Endothelial cell of umbilical vein (primary cell): ENCODE measurements at regions not wholly inside any gene's neighbourhood (a gene's known extent, or its start where the extent isn't known, plus 50 kb on each side); places are given as distances from the start of the nearest gene placed in this dataset.
"Not testable (repeated sequence)": the region's sequence is repeated elsewhere in the genome, so short reads cannot be mapped to it uniquely, and the experiment has no call there.

ENCODE experiments used
- BruUV-seq: library from RNA; stranded (reverse); fragments of 400-500 nt; replicated peaks from 2 replicates; lab custom pipeline; 2021; lab: Mats Ljungman, UMichigan
- CTCF ChIA-PET: fragments of 300-600, 350-600 bp; sonication (Branson Sonifier 250); formaldehyde crosslinking; loops from one replicate; lab custom pipeline; 2021; ENCODE audit warnings: antibody characterized with exemption, inconsistent platforms; lab: Charles Lee
- POLR2A ChIA-PET: fragments of 300-600, 350-600 bp; sonication (Branson Sonifier 250); formaldehyde crosslinking; loops from one replicate; lab custom pipeline; 2021; ENCODE audit warnings: antibody characterized with exemption, inconsistent platforms; lab: Charles Lee
- DNase-seq: peaks from one replicate; pipeline ENCODE4 v3.0.0-alpha.2; 2011; ENCODE audit warnings: low read depth, low spot score
- FAIRE-seq: peaks from 2 replicates; lab custom pipeline; 2011; peaks lifted over from hg19 to GRCh38; lab: Jason Lieb, UNC
- H2AFZ ChIP-seq: 2 replicates; pipeline ENCODE4 v1.6.0; 2012; ENCODE audit warnings: low read depth, low read length, control low read depth, inconsistent platforms
- H3K27ac ChIP-seq: 2 replicates; pipeline ENCODE4 v1.5.1; 2011; ENCODE audit warnings: low read depth, mild to moderate bottlenecking, control low read depth, low read length, moderate library complexity; ENCODE audit not compliant: insufficient read depth
- H3K27me3 ChIP-seq, 2 experiments: 2 replicates each; pipeline versions ENCODE4 v1.6.0 to v1.6.1; 2011; ENCODE audit warnings: low read length in 2 of 2, mixed read lengths in 1 of 2; ENCODE audit not compliant: control insufficient read depth in 2 of 2, insufficient read depth in 2 of 2
- H3K36me3 ChIP-seq, 2 experiments: 2 replicates in 1 of 2; 3 replicates in 1 of 2; pipeline ENCODE4 v1.5.1; 2011; ENCODE audit warnings: low read length in 2 of 2, mild to moderate bottlenecking in 1 of 2, moderate library complexity in 1 of 2; ENCODE audit not compliant: control insufficient read depth in 2 of 2, insufficient read depth in 2 of 2; ENCODE audit errors: extremely low read depth in 1 of 2
- H3K4me1 ChIP-seq: 3 replicates; pipeline ENCODE4 v1.5.1; 2011; ENCODE audit warnings: mild to moderate bottlenecking, low read length; ENCODE audit not compliant: control insufficient read depth, insufficient read depth; ENCODE audit errors: extremely low read depth
- H3K4me2 ChIP-seq: 2 replicates; pipeline ENCODE4 v1.6.1; 2011; ENCODE audit warnings: low read length, control low read depth, mixed read lengths; ENCODE audit not compliant: insufficient read depth
- H3K4me3 ChIP-seq, 3 experiments: fragments of 200-600 bp in 1 of 3; sonication (generic), shearing (Covaris generic) in 1 of 3; replicated peaks in 1 of 3; 2 replicates each; pipeline ENCODE4 v1.5.1; 2011 to 2016; ENCODE audit warnings: control low read depth in 3 of 3, low read length in 3 of 3, mild to moderate bottlenecking in 2 of 3, inconsistent platforms in 1 of 3, low read depth in 1 of 3, moderate library complexity in 1 of 3; ENCODE audit not compliant: insufficient read depth in 1 of 3
- H3K79me2 ChIP-seq: 2 replicates; pipeline ENCODE4 v1.6.0; 2012; ENCODE audit warnings: low read length, inconsistent platforms; ENCODE audit not compliant: control insufficient read depth, insufficient read depth
- H3K9ac ChIP-seq: replicated peaks from 2 replicates; pipeline ENCODE3; 2011; ENCODE audit warnings: low read length, control low read depth; ENCODE audit not compliant: insufficient read depth; ENCODE audit errors: extremely low read depth
- H3K9me1 ChIP-seq: replicated peaks from 3 replicates; pipeline ENCODE4 v1.6.0; 2011; ENCODE audit warnings: mild to moderate bottlenecking, low read length; ENCODE audit not compliant: control insufficient read depth, insufficient read depth; ENCODE audit errors: extremely low read depth
- H3K9me3 ChIP-seq: replicated peaks from 2 replicates; pipeline ENCODE4 v1.5.1; 2012; ENCODE audit warnings: low read length, inconsistent platforms; ENCODE audit not compliant: control insufficient read depth, insufficient read depth
- H4K20me1 ChIP-seq: replicated peaks from 2 replicates; pipeline ENCODE3; 2011; ENCODE audit warnings: mild to moderate bottlenecking, low read length; ENCODE audit not compliant: control insufficient read depth, insufficient read depth; ENCODE audit errors: extremely low read depth
- FOS ChIP-seq: IDR thresholded peaks from 2 replicates; pipeline ENCODE4 v1.6.1; 2011; ENCODE audit warnings: mild to moderate bottlenecking, low read length, moderate library complexity, borderline replicate concordance; ENCODE audit not compliant: insufficient read depth
- GATA2 ChIP-seq: IDR thresholded peaks from 2 replicates; pipeline ENCODE4 v1.7.0; 2011; ENCODE audit warnings: low read depth, mild to moderate bottlenecking, moderate library complexity, mixed read lengths, low read length; ENCODE audit not compliant: insufficient read length, insufficient read depth
- JUN ChIP-seq: IDR thresholded peaks from 2 replicates; pipeline ENCODE4 v1.6.1; 2011; ENCODE audit warnings: borderline replicate concordance, low read depth; ENCODE audit not compliant: insufficient read length, insufficient read depth
- POLR2AphosphoS5 ChIP-seq: IDR thresholded peaks from 2 replicates; pipeline ENCODE4 v1.6.1; 2012; ENCODE audit warnings: low read depth, mild to moderate bottlenecking, control low read depth, low read length, moderate library complexity; ENCODE audit not compliant: insufficient read depth
- dilution Hi-C: fragments of 300-500 bp; cut with MboI; formaldehyde crosslinking; loops from one replicate; pipeline ENCODE4 v1.15.0; 2019; ENCODE audit warnings: low sequenced_read_pairs; ENCODE audit not compliant: extremely low pct_ligation_motif_present
- intact Hi-C: fragments of 100-400 bp; cut with micrococcal nuclease; formaldehyde crosslinking; loops from one replicate; pipeline ENCODE4 v1.10.0; 2022

GRCh38 chr9:63346310-63347048, 1938.5 kb downstream of the FOXD4L5 start:
- H3K27ac ChIP-seq, result peak overlapping the region; percentile 94
- POLR2A ChIA-PET, H3K79me2 ChIP-seq, H3K9me1 ChIP-seq, H3K4me2 ChIP-seq, dilution Hi-C loops, H3K36me3 ChIP-seq, H3K4me1 ChIP-seq, CTCF ChIA-PET, H2AFZ ChIP-seq, H3K9ac ChIP-seq, H3K4me3 ChIP-seq, FAIRE-seq, H4K20me1 ChIP-seq, H3K9me3 ChIP-seq, H3K27me3 ChIP-seq, intact Hi-C loops: not testable (repeated sequence)
- DNase-seq, result peak; percentile 97
- TF ChIP-seq FOS (peak; percentile 55), POLR2AphosphoS5 (peak; percentile 25), JUN (peak; percentile 6), GATA2 (peak; percentile 25)
- BruUV-seq, result TSS peak; percentile 45

DNA sequence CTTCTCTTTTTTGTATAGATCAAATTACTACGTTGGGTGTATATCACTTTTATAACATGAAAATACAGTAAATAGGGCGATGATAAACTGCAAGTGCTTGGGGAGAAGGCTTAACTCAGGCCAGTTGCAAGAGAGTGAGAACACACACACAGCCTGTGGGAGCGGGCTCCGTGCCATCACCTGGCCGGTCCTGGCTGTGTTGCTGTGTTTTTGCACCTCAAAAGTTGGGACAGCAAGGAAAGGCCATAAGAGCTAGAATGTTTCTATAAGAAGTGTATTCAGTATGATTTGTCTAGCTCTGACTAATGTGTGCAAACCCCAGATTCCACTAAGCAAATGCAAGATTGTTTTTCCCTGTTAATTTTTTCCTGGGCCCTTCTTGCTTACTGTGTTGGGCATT, 1940.6 kb downstream of the FOXD4L5 start:
- H3K4me1 ChIP-seq, intact Hi-C loops, H3K36me3 ChIP-seq, FAIRE-seq, H3K9me3 ChIP-seq, POLR2A ChIA-PET, DNase-seq, H3K9me1 ChIP-seq, H3K4me2 ChIP-seq, CTCF ChIA-PET, H3K79me2 ChIP-seq, BruUV-seq, H2AFZ ChIP-seq, dilution Hi-C loops, H4K20me1 ChIP-seq, H3K27me3 ChIP-seq, H3K4me3 ChIP-seq, H3K9ac ChIP-seq: not testable (repeated sequence)
- H3K27ac ChIP-seq, result peak overlapping the region; percentile 37
